ENCODE measurements at regions not wholly inside any gene's neighbourhood (a gene's known extent, or its start where the extent isn't known, plus 50 kb on each side); places are given as distances from the start of the nearest gene placed in this dataset.

GRCh38 chr12:30515351-30515750 lies 180.3 kb downstream of the IPO8 start:
- peak in 2 of 3 experiments; percentile 8 to 40 for TF ChIP-seq CTCF (IDR thresholded peaks at IDR 0.05)
- TF ChIP-seq POLR2A (IDR thresholded peaks at IDR 0.05): no peak

Measured in testis (tissue), 2 donors.